K562 (cell line): ENCODE measurements at regions not wholly inside any gene's neighbourhood (a gene's known extent, or its start where the extent isn't known, plus 50 kb on each side); places are given as distances from the start of the nearest gene placed in this dataset. TPM values are rescaled to one million over a fixed set of nuclear protein-coding genes. Genes with fewer than 3 reads are reported as not detected.
"Not testable (repeated sequence)": the region's sequence is repeated elsewhere in the genome, so short reads cannot be mapped to it uniquely, and the experiment has no call there.

Experiments
- ATAC-seq: fragments of 200-7000 bp; cut with Tn5 transposase; 3 replicates; pipeline ENCODE4 v1.9.1; 2020; ENCODE audit warnings: moderate library complexity
- BruUV-seq: library from RNA; stranded (reverse); fragments of 400-500 nt; replicated peaks from 2 replicates; lab custom pipeline; 2021; lab: Mats Ljungman, UMichigan
- CTCF ChIA-PET: fragments of 300-600 bp; formaldehyde crosslinking; extraction: SDS; loops from one replicate; lab custom pipeline; 2021; ENCODE audit warnings: low intra/inter-chr PET ratio; lab: Yijun Ruan, JAX
- POLR2A ChIA-PET: fragments of 300-600, 350-650 bp; sonication (Branson Sonifier 250); formaldehyde crosslinking; extraction: SDS; loops from one replicate; lab custom pipeline; 2021; ENCODE audit warnings: antibody characterized with exemption, inconsistent platforms; lab: Yijun Ruan, JAX
- DNase-seq, 4 experiments: peaks; one replicate each; pipeline versions ENCODE4 v3.0.0 to v3.0.0-alpha.2; 2011 to 2018; ENCODE audit warnings: low spot score in 3 of 4, mixed read lengths in 3 of 4; ENCODE audit errors: extremely low read depth in 1 of 4
- FAIRE-seq: peaks from 2 replicates; lab custom pipeline; 2011; peaks lifted over from hg19 to GRCh38; lab: Jason Lieb, UNC
- H2AFZ ChIP-seq: 2 replicates; pipeline ENCODE4 v1.6.0; 2011; ENCODE audit warnings: low read depth, low read length, control low read depth, inconsistent platforms
- H3K27ac ChIP-seq: fragments of 200-600 bp; 3 replicates; pipeline ENCODE4 v1.8.0; 2011; ENCODE audit warnings: low read depth, mild to moderate bottlenecking, control low read depth, inconsistent platforms, low read length, moderate library complexity, mixed read lengths; ENCODE audit errors: extremely low read depth
- H3K27me3 ChIP-seq, 2 experiments: fragments of 300-600 bp in 1 of 2; 2 replicates in 1 of 2; 3 replicates in 1 of 2; pipeline versions ENCODE4 v1.6.0 to v1.8.0; 2011; ENCODE audit warnings: inconsistent platforms in 2 of 2, low read length in 2 of 2, mild to moderate bottlenecking in 1 of 2, mixed read lengths in 1 of 2, moderate library complexity in 1 of 2; ENCODE audit not compliant: control insufficient read depth in 2 of 2, insufficient read depth in 2 of 2
- H3K36me3 ChIP-seq: fragments of 300-600 bp; 3 replicates; pipeline ENCODE4 v1.8.0; 2011; ENCODE audit warnings: mild to moderate bottlenecking, low read length, inconsistent platforms; ENCODE audit not compliant: control insufficient read depth, insufficient read depth
- H3K4me1 ChIP-seq, 2 experiments: fragments of 200-600 bp in 1 of 2; replicated peaks in 1 of 2; 2 replicates in 1 of 2; 3 replicates in 1 of 2; pipeline versions ENCODE4 v1.5.1 to v1.8.0; 2011; ENCODE audit warnings: inconsistent platforms in 2 of 2, low read length in 2 of 2, mild to moderate bottlenecking in 1 of 2, mixed read lengths in 1 of 2, moderate library complexity in 1 of 2; ENCODE audit not compliant: control insufficient read depth in 2 of 2, insufficient read depth in 2 of 2
- H3K4me2 ChIP-seq: 2 replicates; pipeline ENCODE4 v1.6.1; 2011; ENCODE audit warnings: low read length, control low read depth, inconsistent platforms, mixed read lengths; ENCODE audit not compliant: insufficient read depth
- H3K4me3 ChIP-seq: fragments of 200-600 bp; sonication (generic), shearing (Covaris generic); 2 replicates; pipeline ENCODE4 v1.5.1; 2016; ENCODE audit warnings: control low read depth, inconsistent platforms
- H3K79me2 ChIP-seq: fragments of 200-600 bp; 3 replicates; pipeline ENCODE4 v1.8.0; 2011; ENCODE audit warnings: low read length, inconsistent platforms; ENCODE audit not compliant: control insufficient read depth, insufficient read depth
- H3K9ac ChIP-seq, 2 experiments: 2 replicates each; pipeline versions ENCODE4 v1.6.0 to v1.6.1; 2011; ENCODE audit warnings: low read depth in 2 of 2, low read length in 2 of 2, control low read depth in 1 of 2, inconsistent platforms in 1 of 2, mild to moderate bottlenecking in 1 of 2, mixed read lengths in 1 of 2; ENCODE audit not compliant: insufficient read depth in 1 of 2
- H3K9me1 ChIP-seq: one replicate; pipeline ENCODE4 v1.6.0; 2011; ENCODE audit warnings: inconsistent platforms, mild to moderate bottlenecking, low read length, moderate library complexity; ENCODE audit not compliant: control insufficient read depth, insufficient read depth
- H3K9me3 ChIP-seq: replicated peaks from 2 replicates; pipeline ENCODE4 v1.5.1; 2011; ENCODE audit warnings: low read depth, low read length, inconsistent platforms; ENCODE audit not compliant: control insufficient read depth, insufficient read depth
- H4K20me1 ChIP-seq: replicated peaks from 2 replicates; pipeline ENCODE4 v1.6.1; 2011; ENCODE audit warnings: low read length, inconsistent platforms, mixed read lengths; ENCODE audit not compliant: control insufficient read depth, insufficient read depth
- WGBS: fragments of 100-300 bp; shearing (Covaris generic); methylation state at CpG from one replicate; pipeline ENCODE4 v1.1.6; 2016; ENCODE audit warnings: low coverage, mixed read lengths; ENCODE audit not compliant: insufficient coverage; ENCODE audit errors: missing lambda C conversion rate; 5-methylcytosine and 5-hydroxymethylcytosine counted together
- in situ Hi-C: fragments of 300-500 bp; cut with MboI; formaldehyde crosslinking; loops from 4 replicates; pipeline ENCODE4 v1.15.0; 2018; ENCODE audit warnings: inconsistent platforms, mixed read lengths
- intact Hi-C: fragments of 100-400 bp; cut with micrococcal nuclease; formaldehyde crosslinking; loops from 2 replicates; pipeline ENCODE4 v1.14.2; 2022
- small RNA-seq: library from RNA; depleted of rRNA; stranded (forward); fragments of <200 nt; gene quantifications from one replicate; pipeline ENCODE3, GENCODE V24; 2014

DNA sequence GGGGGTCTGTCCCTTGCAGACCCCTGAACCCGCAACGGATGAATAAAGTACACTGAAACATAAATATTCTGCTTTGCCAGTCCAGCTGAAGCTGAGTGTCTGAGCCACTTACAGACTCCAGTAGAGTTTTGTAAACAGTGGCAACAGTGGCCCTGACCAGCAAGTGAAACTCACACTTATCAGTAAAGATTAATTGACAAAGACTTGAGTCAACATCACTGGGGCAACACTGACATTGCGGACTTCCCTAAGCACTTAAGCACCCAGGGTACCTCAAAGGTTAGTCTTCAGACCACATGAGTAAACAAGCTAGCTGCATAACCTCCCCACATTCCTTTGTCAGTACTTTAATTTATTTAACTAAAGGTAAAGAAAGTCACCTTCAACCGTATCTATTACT lies 79.8 kb upstream of the HSFY2 start:
- POLR2A ChIA-PET, result not testable (repeated sequence)
- no CpG with 5 or more reads among the region's 4 CpGs for WGBS

DNA sequence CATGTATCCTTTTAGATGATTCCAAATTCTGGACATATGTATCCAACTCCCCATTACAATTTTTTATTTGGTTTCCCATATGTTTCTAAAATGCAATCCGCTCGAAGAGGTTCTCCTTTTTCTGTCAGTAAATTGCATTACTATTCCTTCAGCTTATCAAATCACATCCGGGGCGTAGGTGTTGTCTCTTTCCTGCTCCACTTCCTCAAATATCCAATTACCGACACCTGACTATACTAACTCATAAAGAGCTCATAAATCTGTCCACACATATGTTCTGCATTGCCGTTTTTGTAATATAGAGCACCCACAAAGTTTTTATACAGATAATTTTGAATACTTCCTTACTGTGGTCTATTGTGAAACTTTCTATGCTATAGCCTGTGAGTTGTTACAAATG lies 63.1 kb upstream of the HSFY2 start:
- intact Hi-C loops, result not testable (repeated sequence)

More for the DNA sequence above, 79.8 kb upstream of the HSFY2 start:
- H3K4me1 ChIP-seq, intact Hi-C loops, H3K4me2 ChIP-seq, CTCF ChIA-PET, H3K36me3 ChIP-seq, FAIRE-seq, DNase-seq, H3K9me3 ChIP-seq, H3K9ac ChIP-seq, H3K79me2 ChIP-seq, H3K27me3 ChIP-seq, BruUV-seq, in situ Hi-C loops, H3K27ac ChIP-seq, H4K20me1 ChIP-seq, H2AFZ ChIP-seq, H3K9me1 ChIP-seq, H3K4me3 ChIP-seq, ATAC-seq: not testable (repeated sequence)

More for the DNA sequence above, 63.1 kb upstream of the HSFY2 start:
- DNase-seq, H3K9me1 ChIP-seq, H3K4me2 ChIP-seq, BruUV-seq, ATAC-seq, H4K20me1 ChIP-seq, CTCF ChIA-PET, H3K79me2 ChIP-seq, H3K36me3 ChIP-seq, H3K9ac ChIP-seq, in situ Hi-C loops, H2AFZ ChIP-seq, FAIRE-seq, H3K4me1 ChIP-seq, POLR2A ChIA-PET, H3K27me3 ChIP-seq, H3K27ac ChIP-seq, H3K4me3 ChIP-seq, H3K9me3 ChIP-seq: not testable (repeated sequence)
- WGBS, result no CpG with 5 or more reads among the region's 6 CpGs

Small RNA genes lying in the stretch of these regions (small RNA-seq; reads per million reads assigned to genes)
- gene CD24P4, result not detected
- gene MTCYBP2, result not detected
- gene RNU6-255P, result not detected
